Mammary epithelial cell (primary cell): ENCODE measurements at regions not wholly inside any gene's neighbourhood (a gene's known extent, or its start where the extent isn't known, plus 50 kb on each side); places are given as distances from the start of the nearest gene placed in this dataset.

Source experiments
- EZH2 ChIP-seq: IDR thresholded peaks from 2 replicates; pipeline ENCODE4 v1.6.1; 2012; ENCODE audit warnings: low read length, inconsistent platforms, borderline replicate concordance
- TF ChIP-seq, protein P1 (sequence below), 2 donors: IDR thresholded peaks in 1 of 2; conservative IDR thresholded peaks in 1 of 2; 2 replicates each; pipeline ENCODE4 v1.5.1; 2011 to 2012; ENCODE audit warnings: inconsistent platforms in 2 of 2, low read length in 2 of 2, mild to moderate bottlenecking in 2 of 2, control low read depth in 1 of 2, low read depth in 1 of 2; ENCODE audit not compliant: insufficient read depth in 1 of 2; ENCODE audit errors: extremely low read depth in 1 of 2

DNA sequence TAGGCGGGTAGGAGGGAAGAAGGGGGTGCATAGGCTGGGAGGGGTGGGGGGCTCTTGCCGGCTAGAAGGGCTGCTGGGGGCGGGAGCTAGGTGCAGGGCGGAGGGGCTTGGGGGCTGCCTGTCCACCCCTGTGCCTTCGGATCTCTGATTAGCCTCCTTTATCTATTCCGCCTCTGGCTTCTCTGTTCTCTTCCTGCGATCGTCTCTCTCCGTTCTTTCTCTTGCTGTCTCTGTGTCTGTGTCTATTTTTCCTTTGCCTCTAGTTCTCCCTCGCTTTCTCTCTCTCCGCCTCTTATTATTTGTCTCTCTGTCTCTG, 166.7 kb upstream of the LHX5 start:
- TF ChIP-seq, protein P1, sequence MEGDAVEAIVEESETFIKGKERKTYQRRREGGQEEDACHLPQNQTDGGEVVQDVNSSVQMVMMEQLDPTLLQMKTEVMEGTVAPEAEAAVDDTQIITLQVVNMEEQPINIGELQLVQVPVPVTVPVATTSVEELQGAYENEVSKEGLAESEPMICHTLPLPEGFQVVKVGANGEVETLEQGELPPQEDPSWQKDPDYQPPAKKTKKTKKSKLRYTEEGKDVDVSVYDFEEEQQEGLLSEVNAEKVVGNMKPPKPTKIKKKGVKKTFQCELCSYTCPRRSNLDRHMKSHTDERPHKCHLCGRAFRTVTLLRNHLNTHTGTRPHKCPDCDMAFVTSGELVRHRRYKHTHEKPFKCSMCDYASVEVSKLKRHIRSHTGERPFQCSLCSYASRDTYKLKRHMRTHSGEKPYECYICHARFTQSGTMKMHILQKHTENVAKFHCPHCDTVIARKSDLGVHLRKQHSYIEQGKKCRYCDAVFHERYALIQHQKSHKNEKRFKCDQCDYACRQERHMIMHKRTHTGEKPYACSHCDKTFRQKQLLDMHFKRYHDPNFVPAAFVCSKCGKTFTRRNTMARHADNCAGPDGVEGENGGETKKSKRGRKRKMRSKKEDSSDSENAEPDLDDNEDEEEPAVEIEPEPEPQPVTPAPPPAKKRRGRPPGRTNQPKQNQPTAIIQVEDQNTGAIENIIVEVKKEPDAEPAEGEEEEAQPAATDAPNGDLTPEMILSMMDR (conservative IDR thresholded peaks at IDR 0.05 in 1 of 2, IDR thresholded peaks at IDR 0.05 in 1 of 2; ENCODE audit: extremely low read depth in 1 of 2, insufficient read depth in 1 of 2, low read depth in 1 of 2, low read length in 2 of 2): no peak
- TF ChIP-seq EZH2: no peak
